ENCODE measurements at regions not wholly inside any gene's neighbourhood (a gene's known extent, or its start where the extent isn't known, plus 50 kb on each side); places are given as distances from the start of the nearest gene placed in this dataset.
"Not testable (repeated sequence)": the region's sequence is repeated elsewhere in the genome, so short reads cannot be mapped to it uniquely, and the experiment has no call there.

DNA sequence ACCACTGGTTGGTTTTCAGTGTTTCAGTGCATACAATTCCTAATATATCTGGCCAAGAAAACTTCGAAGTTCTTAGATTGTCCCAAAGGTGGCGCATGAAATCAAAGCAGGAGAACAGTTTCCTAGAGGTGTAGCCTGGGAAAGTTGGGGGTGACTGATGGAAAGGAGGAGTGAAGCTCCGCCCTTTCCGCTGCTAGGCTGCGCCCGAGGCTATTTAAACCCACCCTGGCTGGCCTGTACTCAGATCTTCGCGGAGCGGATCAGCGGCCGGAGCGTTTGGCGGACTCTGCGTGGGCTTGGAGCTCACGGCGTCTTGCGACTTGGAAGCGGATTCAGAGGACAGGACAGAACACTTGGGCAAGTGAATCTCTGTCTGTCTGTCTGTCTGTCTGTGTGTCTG lies 328.7 kb downstream of the CWH43 start:
- TF ChIP-seq ZSCAN20 (CRISPR knock-in tag; IDR thresholded peaks at IDR 0.05; ENCODE audit: borderline replicate concordance); RERE (CRISPR knock-in tag; IDR thresholded peaks at IDR 0.05; ENCODE audit: low read depth); CTCF (CRISPR knock-in tag; IDR thresholded peaks at IDR 0.05); MXI1 (IDR thresholded peaks at IDR 0.05; ENCODE audit: borderline replicate concordance, low read depth, low read length); ZSCAN22 (CRISPR knock-in tag; IDR thresholded peaks at IDR 0.05); FUBP1 (CRISPR knock-in tag; IDR thresholded peaks at IDR 0.05; ENCODE audit: borderline replicate concordance); SNAI1 (CRISPR knock-in tag; IDR thresholded peaks at IDR 0.05; ENCODE audit: borderline replicate concordance); FOXK2 (IDR thresholded peaks at IDR 0.05); EP300 (IDR thresholded peaks at IDR 0.05; ENCODE audit: low read depth in 2 of 2, low read length in 2 of 2); EP300 (CRISPR knock-in tag; IDR thresholded peaks at IDR 0.05; ENCODE audit: borderline replicate concordance): not testable (repeated sequence)
